NCI-H1105 (cell line): ENCODE measurements at regions not wholly inside any gene's neighbourhood (a gene's known extent, or its start where the extent isn't known, plus 50 kb on each side); places are given as distances from the start of the nearest gene placed in this dataset.
"Not testable (repeated sequence)": the region's sequence is repeated elsewhere in the genome, so short reads cannot be mapped to it uniquely, and the experiment has no call there.

Source experiments
- DNase-seq: peaks from one replicate; lab custom pipeline; 2025; lab: John Stamatoyannopoulos, UW

- no peak for DNase-seq
Measured at GRCh38 chr1:200496937-200497336, 87.1 kb upstream of the ZNF281 start.

GRCh38 chr1:200495901-200496300, 86.1 kb upstream of the ZNF281 start:
- DNase-seq = no peak

- no peak for DNase-seq
Measured at GRCh38 chr1:200493344-200493743, 83.5 kb upstream of the ZNF281 start.

- DNase-seq = no peak
Measured at GRCh38 chr1:200491103-200491502, 81.3 kb upstream of the ZNF281 start.

- no peak for DNase-seq
Measured at GRCh38 chr1:200490183-200490582, 80.3 kb upstream of the ZNF281 start.

GRCh38 chr1:200488375-200489165, 78.7 kb upstream of the ZNF281 start:
- DNase-seq = peak; percentile 70

GRCh38 chr1:200487650-200488049, 77.8 kb upstream of the ZNF281 start:
- no peak for DNase-seq

GRCh38 chr1:200486634-200487033, 76.8 kb upstream of the ZNF281 start:
- no peak for DNase-seq

- DNase-seq = not testable (repeated sequence)
Measured at GRCh38 chr1:200484438-200484946, 74.7 kb upstream of the ZNF281 start.

GRCh38 chr1:200483491-200484143, 73.8 kb upstream of the ZNF281 start:
- no peak for DNase-seq

- DNase-seq = no peak
Measured at GRCh38 chr1:200480964-200481363, 71.1 kb upstream of the ZNF281 start.

GRCh38 chr1:200479816-200480215, 70.0 kb upstream of the ZNF281 start:
- DNase-seq = no peak

GRCh38 chr1:200478945-200479558, 69.2 kb upstream of the ZNF281 start:
- DNase-seq = no peak

- DNase-seq = no peak
Measured at GRCh38 chr1:200478239-200478623, 68.4 kb upstream of the ZNF281 start.

- no peak for DNase-seq
Measured at GRCh38 chr1:200474633-200475032, 64.8 kb upstream of the ZNF281 start.

GRCh38 chr1:200473698-200474371, 64.0 kb upstream of the ZNF281 start:
- no peak for DNase-seq

- DNase-seq = no peak
Measured at GRCh38 chr1:200471739-200472138, 61.9 kb upstream of the ZNF281 start.

- DNase-seq = no peak
Measured at GRCh38 chr1:200468264-200469001, 58.6 kb upstream of the ZNF281 start.

- DNase-seq = no peak
Measured at GRCh38 chr1:200464784-200465400, 55.1 kb upstream of the ZNF281 start.
